Parathyroid adenoma (tissue), 2 donors: ENCODE measurements at regions not wholly inside any gene's neighbourhood (a gene's known extent, or its start where the extent isn't known, plus 50 kb on each side); places are given as distances from the start of the nearest gene placed in this dataset.

Experiments
- H2AFZ ChIP-seq: fragments of 300-600 bp; sonication (generic); one replicate; pipeline ENCODE4 v1.7.0; 2017; ENCODE audit warnings: antibody characterized with exemption, mild to moderate bottlenecking
- H3K27ac ChIP-seq: fragments of 300-600 bp; sonication (generic); one replicate; pipeline ENCODE4 v1.7.0; 2017
- H3K27me3 ChIP-seq: fragments of 300-600 bp; sonication (generic); one replicate; pipeline ENCODE4 v1.7.0; 2017; ENCODE audit warnings: low read length; ENCODE audit not compliant: control insufficient read depth, insufficient read depth
- H3K36me3 ChIP-seq: fragments of 300-600 bp; sonication (generic); one replicate; pipeline ENCODE4 v1.7.0; 2017; ENCODE audit warnings: low read length; ENCODE audit not compliant: control insufficient read depth, insufficient read depth
- H3K4me1 ChIP-seq: fragments of 300-600 bp; sonication (generic); one replicate; pipeline ENCODE4 v1.7.0; 2017; ENCODE audit warnings: control low read depth
- H3K4me2 ChIP-seq: fragments of 300-600 bp; sonication (generic); one replicate; pipeline ENCODE4 v1.7.0; 2017; ENCODE audit warnings: low read length
- H3K4me3 ChIP-seq: fragments of 300-600 bp; sonication (generic); one replicate; pipeline ENCODE4 v1.7.0; 2017; ENCODE audit warnings: low read depth, low read length
- H3K79me2 ChIP-seq: fragments of 300-600 bp; sonication (generic); one replicate; pipeline ENCODE4 v1.7.0; 2017; ENCODE audit warnings: control low read depth
- H3K9ac ChIP-seq: fragments of 300-600 bp; sonication (generic); one replicate; pipeline ENCODE4 v1.7.0; 2017; ENCODE audit warnings: mild to moderate bottlenecking
- H3K9me3 ChIP-seq: fragments of 300-600 bp; sonication (generic); one replicate; pipeline ENCODE4 v1.7.0; 2017; ENCODE audit warnings: low read length; ENCODE audit not compliant: control insufficient read depth
- CTCF ChIP-seq: fragments of 300-600 bp; sonication (generic); IDR thresholded peaks from one replicate; pipeline ENCODE4 v1.7.0; 2017; ENCODE audit warnings: antibody characterized with exemption, mild to moderate bottlenecking
- donor health status: primary hyperparathyroidism.

GRCh38 chr15:87761736-87762509 is 494.6 kb downstream of the NTRK3 start:
- Histone ChIP-seq H3K36me3 (no peaks in the 10 kb centered on the region), H3K4me1 (no peaks in the 10 kb centered on the region), H2AFZ (no peak overlapping the region), H3K79me2 (no peaks in the 10 kb centered on the region), H3K4me2 (no peak overlapping the region), H3K27ac (peak overlapping the region; percentile 19), H3K4me3 (no peak overlapping the region), H3K27me3 (no peaks in the 10 kb centered on the region), H3K9ac (no peak overlapping the region), H3K9me3 (no peaks in the 10 kb centered on the region)
- no peak for TF ChIP-seq CTCF

GRCh38 chr15:87760547-87761314 is 495.8 kb downstream of the NTRK3 start:
- Histone ChIP-seq H3K4me1 (no peaks in the 10 kb centered on the region), H3K27me3 (no peaks in the 10 kb centered on the region), H2AFZ (no peak overlapping the region), H3K4me3 (no peak overlapping the region), H3K79me2 (no peaks in the 10 kb centered on the region), H3K4me2 (no peak overlapping the region), H3K27ac (no peak overlapping the region), H3K36me3 (no peaks in the 10 kb centered on the region), H3K9ac (no peak overlapping the region), H3K9me3 (no peaks in the 10 kb centered on the region)
- TF ChIP-seq CTCF, result no peak

GRCh38 chr15:87758794-87759418 is 497.6 kb downstream of the NTRK3 start:
- Histone ChIP-seq H3K27ac (no peak overlapping the region), H3K4me3 (no peak overlapping the region), H3K36me3 (no peaks in the 10 kb centered on the region), H3K27me3 (no peaks in the 10 kb centered on the region), H2AFZ (no peak overlapping the region), H3K9me3 (no peaks in the 10 kb centered on the region), H3K9ac (no peak overlapping the region), H3K79me2 (no peaks in the 10 kb centered on the region), H3K4me2 (no peak overlapping the region), H3K4me1 (no peaks in the 10 kb centered on the region)
- TF ChIP-seq CTCF, result no peak

GRCh38 chr15:87757084-87757483 is 499.5 kb downstream of the NTRK3 start:
- no peaks in the 10 kb centered on the region for H3K9me3 ChIP-seq
- H3K27ac ChIP-seq, result no peak overlapping the region
- H3K36me3 ChIP-seq, result no peaks in the 10 kb centered on the region
- H2AFZ ChIP-seq, result no peak overlapping the region
- no peak overlapping the region for H3K4me3 ChIP-seq
- no peak overlapping the region for H3K4me2 ChIP-seq
- H3K4me1 ChIP-seq, result no peaks in the 10 kb centered on the region
- no peak overlapping the region for H3K9ac ChIP-seq
- no peaks in the 10 kb centered on the region for H3K79me2 ChIP-seq
- no peak for TF ChIP-seq CTCF
- H3K27me3 ChIP-seq, result no peaks in the 10 kb centered on the region
